ENCODE measurements at regions not wholly inside any gene's neighbourhood (a gene's known extent, or its start where the extent isn't known, plus 50 kb on each side); places are given as distances from the start of the nearest gene placed in this dataset.

DNA sequence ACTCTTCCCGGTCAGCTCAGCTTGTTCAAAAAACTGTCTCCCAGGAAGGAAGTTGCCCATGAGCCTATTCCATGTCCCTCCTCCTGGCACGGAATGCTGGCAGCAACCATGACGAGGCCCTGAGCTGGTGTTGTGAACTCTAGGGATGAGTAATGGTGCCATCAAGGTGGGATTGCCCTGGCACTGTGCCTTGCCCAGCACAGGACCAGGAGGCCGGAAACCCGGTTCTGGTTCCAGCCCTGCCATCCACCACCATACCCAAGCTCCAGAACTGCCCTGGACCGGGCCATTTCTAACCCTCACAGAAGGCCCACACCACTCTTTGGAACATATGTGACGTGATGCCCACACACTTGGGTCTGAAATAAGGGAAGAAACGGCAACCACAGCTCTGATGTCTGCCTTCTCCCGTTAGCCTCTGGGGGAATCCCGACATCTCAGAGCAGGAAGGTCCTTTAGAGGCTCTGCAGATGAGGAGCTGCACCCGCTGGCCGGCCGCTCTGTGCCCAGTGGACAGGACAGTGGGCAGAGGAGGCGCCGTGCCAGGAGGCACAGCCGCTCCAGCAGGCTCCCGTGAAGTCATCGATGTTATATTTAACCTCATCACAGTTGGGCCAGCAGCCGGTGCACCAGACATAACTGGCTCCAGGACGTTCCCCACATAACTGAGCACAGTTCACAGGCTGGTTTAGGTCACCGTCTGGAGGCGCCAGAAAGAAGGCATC is 462.1 kb upstream of the ID2 start:
- DNase-seq (ENCODE audit: low spot score), result no peak

DNA sequence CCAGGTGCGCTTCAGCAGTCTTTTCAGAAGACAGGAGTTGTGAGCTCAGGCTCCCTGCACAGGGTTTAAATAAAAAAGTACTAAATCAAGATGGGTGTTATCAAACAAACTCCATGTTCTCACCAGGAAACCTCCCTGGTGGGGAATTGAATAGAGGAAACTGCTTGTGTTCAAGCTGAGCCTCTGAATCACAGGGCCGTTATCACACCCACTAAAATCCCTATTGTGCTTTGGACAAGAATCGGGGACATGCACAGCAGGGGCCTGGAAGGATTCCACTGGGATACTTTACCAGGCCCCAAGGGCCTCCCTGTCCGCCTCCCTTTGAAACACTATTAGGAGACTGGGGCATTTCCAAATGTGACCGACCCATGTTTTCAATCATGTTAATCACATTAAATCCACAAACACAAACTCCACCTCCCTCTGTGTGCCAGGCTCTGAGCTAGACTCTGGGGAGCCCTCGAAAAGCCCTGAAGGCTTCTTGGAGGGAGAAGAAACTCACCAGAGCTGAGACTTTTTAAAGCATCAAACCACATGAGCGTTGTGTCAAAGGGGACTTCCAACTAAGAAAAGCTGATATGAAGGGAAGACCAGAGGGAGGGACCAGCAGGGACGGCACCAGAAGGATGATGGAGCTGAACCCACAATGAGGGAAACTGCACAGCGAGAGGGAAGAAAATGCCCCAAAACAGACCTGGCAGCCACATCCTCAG is 458.7 kb upstream of the ID2 start:
- DNase-seq (ENCODE audit: low spot score), result no peak

DNA sequence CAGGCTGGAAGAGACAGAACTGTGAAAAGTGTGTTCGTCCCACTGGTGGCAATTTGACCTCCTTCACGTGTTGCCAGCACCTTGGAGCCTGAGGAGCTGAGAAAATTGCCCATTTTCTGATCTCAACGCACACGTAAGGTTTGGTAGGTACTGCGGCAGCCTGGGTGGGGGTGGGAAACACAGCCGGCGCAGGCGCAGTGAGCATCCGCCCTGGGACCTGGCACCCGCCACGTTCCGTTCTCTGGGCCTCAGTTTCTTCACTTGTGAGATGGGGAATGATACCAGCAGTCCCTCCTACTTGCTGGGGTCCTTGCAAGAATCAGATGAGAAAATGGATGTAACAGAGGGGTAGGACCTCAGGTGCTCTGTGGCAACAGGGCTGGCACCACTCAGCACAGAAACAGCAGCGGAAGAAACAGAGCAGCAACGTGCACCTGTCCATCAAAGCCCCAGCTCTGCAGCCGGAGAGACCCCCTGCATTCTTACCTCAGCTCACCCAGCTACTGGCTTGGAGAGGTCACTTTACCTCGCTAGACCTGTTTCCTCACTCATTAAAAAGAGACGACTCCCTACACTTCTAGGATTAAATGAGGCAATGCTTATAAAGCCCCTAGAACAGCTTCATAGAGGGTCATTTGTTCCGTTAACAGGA is 458.0 kb upstream of the ID2 start:
- no peak for DNase-seq (ENCODE audit: low spot score)

DNA sequence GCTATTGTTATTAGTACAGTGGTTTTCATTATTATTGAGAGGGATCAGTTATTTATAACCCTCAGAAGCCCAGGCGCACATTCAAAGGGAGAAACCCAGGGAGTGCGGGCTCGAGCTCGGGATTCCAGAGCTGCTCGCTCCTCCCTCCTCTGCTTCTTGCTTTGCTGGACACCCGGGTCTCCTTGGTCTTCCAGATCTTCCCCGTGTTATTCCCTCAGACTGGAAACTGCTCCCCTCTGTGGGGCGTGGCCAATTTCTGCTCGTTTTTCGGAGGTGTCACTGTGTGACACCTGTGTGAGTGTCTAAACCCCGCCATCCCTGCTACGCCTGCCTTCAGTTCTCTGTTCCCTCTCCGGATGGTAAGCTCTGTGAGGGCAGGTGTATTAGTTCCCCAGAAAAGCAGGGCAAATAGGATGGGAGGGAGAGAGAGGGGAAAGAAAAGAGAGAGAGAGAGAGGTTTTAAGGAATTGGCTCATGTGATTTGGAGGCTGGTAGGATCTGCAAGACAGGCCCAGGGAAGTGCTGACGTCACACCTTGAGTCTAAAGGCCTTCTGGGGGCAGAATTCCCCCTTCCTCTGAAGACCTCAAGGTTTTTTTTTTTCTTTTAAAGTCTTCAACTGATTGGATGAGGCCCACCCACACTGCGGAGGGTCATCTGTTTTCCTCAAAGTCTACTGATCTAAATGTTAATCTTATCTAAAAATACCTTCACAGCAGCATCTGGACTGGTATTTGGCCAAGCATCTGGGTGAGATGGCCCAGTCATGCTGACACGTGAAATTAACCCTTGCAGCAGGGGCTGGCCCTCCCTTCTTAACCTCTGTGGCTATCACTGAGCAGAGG is 457.3 kb upstream of the ID2 start:
- no peak for DNase-seq (ENCODE audit: low spot score)

DNA sequence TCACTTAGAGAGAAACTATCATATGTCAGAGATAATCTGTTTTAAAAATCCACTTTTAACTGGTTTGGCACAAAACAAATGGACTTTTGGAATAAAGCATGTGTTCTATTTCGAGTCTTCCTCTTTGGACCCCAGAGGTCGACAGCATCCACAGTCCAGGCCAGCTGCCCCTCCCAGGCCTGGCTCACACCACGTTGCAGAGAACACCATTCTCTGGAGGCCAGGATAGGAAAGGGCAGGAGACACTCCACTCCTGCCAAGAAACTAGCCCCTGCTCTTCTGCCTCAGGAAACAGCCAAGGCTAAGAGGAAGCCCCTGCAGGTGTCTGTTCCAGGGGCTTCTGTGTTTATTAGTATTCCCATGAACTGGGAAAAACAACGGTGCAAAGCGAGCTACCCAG is 456.6 kb upstream of the ID2 start:
- DNase-seq (ENCODE audit: low spot score), result no peak

DNA sequence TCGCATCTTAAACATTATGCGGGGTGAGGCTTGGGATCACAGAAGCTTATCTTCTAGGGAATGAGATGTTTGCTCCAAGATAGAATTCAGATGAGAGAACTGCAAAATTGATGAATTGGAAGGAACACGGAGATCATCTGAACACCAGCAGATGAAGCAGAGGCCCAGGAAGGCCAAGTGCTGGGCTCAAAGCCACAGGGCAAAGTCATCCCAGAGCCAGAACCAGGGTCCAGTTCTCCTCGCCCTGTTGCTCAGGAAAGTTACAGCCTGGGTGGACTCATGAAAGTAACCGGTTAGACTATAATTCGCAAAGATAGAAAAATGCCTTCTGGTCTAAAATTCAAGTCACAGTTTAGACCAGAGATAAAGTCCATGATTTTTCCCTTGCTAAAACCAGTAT is 456.1 kb upstream of the ID2 start:
- DNase-seq (ENCODE audit: low spot score), result no peak

DNA sequence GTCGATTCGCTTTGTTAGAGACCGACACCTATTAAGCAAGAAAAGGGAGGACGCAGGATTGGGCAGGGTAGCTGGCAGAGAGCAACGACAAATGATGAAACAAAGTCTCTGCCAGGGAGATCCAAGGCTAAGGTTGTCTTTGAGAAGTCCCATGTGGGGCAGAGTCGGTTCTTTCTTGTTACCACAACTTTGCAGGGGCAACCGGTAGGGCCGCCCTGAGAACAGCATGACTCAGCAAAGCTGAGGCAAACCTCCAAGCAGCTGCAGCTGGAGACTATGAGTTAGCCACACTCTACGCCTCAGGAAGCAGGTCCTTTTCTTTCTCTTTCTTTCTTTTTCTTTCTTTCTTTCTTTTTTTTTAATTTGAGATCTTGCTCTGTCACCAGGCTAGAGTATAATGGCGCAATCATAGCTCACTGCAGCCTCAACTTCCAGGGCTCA is 452.3 kb upstream of the ID2 start:
- peak; percentile 6 for DNase-seq (ENCODE audit: low spot score)

DNA sequence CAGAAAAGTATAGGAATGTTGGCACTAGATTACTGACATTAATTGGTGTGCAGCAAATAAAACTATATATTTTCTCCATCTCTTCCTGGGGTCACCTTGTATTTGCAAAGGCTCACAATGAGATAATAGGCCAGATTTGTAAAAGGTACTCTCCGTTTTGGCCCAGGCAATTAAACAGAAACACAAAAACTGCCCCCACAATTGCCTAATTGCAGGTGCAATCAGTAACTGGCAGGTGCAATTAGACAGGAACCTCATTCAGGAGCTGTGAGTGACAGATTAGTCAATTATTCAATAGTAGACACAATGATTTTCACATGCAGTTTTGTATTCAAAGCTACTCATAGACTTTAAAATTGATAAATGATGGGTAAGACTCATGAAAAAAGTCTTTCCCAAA is 451.4 kb upstream of the ID2 start:
- DNase-seq (ENCODE audit: low spot score), result no peak

DNA sequence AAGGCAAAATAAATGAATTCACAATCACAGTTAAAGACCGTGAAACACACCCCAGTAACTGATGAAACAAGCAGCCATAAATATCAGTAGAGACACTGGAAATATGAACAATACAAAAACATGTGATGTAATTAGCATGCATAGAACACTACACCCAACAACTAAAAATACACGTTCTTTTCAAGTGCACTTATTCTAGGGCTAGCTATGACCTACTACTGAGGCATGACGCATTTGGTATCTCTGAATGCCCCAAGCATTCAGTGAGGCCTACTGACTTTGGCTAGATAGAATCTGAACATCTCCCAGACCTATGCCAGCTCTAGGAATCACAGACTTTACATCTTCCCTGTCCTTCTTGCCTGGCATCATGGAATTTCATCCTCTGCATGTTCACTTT is 450.0 kb upstream of the ID2 start:
- DNase-seq (ENCODE audit: low spot score), result no peak

DNA sequence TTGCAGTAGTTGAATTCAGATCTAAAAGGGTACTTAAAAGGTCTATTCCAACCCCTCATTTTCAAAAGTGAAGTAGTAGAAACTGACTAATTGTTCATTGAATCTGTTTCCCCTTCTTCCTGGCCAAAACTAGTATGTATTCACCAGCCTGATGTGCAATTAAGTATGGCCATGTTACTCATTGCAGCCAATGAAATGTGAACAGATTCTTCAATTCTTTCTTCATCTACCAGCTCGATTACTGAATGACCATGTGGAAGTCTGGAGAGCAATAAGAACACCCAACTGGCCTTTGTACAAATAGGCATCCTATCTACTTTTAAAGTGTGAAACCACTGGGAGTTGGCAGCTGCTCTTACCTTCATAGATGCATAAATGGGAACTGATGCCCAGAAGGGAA is 449.0 kb upstream of the ID2 start:
- DNase-seq (ENCODE audit: low spot score), result no peak

DNA sequence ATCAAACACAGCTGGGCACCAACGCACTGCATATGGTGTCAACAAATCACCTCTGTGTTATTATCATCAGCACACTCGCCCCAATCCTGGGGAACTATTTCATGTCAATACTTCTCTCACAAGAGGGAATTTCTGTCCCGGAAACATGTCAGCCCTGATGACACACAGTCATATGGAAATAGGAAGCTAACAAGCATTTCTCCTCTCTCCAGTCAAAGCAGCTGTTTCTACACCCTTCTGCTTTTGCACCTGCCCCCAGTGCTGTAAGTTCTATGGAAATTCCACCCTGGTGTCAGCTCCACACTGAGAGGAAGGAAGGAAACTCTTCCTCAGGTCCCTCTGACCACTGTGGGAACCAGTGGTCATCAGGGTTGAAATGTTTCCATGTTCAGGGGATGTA is 447.6 kb upstream of the ID2 start:
- no peak for DNase-seq (ENCODE audit: low spot score)

DNA sequence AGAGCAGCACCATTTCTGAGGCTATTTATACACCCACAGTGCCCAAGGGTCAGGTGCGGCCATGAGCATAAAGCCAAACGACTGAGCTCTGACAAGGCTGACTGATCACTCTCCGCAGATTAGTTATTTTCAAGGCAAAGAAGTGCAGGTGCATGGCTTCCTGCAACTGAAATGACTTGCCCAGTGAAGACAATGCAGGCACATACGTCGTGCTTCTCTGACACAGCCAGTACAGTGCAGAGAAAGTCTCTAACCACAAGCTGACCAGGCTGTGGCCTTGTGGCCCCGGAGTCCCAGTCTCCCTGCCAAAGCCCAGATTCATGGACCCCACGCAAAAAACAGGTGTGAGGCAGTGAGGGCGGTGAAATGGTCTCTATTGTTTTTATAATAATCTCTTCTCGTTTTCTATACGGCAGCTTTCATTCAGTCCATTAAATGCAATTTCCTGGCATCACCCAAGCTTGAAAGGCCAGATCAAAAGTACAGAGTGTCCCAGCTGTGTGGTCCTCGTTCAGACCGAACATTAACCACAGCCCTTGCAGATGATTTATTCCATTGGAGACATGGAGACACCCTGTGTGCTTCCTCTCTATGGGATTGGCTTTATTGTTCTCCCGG is 447.0 kb upstream of the ID2 start:
- no peak for DNase-seq (ENCODE audit: low spot score)

DNA sequence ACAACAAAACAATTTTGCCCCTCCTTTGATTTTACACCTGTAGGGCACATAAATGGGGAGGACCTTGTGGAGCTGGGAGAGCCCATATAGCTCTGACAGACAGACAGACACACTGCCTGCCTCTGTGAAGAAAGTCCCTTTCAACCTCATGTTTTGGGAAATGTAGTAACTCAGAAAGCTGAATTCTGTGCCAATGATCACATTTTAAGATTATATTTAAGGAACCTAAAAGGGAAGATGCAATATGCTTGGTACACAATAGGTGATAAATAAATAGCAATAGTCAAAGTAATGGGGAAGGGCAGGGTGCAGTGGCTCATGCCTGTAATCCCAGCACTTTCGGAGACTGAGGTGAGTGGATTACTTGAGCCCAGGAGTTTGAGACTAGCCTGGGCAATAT is 446.4 kb upstream of the ID2 start:
- DNase-seq (ENCODE audit: low spot score), result no peak

DNA sequence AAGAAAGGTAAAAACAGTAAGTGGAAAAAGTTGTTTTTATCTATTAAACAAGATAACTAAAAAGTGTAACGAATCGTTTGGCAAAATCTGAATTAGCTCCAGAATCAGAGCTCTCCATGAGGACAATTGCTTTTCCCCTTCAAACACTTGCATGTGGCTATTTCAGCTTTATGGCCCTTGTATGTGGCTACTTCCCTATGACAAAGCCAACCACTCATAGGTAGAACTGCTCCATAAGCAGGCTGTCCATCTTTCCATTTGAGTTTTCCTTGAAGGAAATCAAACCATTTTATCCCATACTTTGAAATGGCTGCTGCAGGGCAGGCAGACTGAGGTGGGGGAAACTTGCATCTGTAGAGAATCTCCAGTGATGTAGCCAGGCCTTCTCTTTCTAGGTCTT is 445.5 kb upstream of the ID2 start:
- DNase-seq (ENCODE audit: low spot score), result no peak

DNA sequence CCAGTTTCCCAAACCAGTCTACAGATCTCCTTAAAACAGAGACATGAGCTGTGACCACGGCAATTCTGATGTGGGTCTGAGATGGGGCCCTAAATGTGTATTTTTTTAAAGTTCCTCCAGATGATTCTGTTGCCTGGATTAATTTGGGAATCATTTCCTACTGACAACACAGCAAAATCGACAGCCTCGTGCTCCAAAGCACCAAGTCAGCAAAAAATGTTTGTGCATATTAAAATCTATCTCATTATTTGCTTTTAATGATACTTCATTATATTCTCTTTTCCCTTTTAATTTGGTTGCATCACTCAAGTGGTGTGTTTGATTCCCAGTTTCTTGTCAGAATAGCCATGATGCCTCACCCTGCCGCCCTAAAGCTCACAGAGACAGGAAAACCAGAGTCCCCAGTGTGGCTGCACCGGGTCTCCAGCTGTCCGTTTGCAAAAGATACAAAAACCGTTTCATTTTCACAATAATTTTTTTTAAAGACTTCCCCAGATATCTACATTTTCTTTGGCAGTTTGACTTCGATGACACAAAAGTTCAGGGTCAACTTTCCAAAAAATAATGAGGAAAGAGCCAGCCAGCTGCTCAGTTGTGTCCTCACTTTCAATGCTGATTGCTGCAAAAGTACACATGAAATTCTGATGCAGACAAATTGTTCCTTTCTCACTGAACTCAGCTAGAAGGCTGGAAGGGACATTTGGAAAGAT is 443.2 kb upstream of the ID2 start:
- no peak for DNase-seq (ENCODE audit: low spot score)

DNA sequence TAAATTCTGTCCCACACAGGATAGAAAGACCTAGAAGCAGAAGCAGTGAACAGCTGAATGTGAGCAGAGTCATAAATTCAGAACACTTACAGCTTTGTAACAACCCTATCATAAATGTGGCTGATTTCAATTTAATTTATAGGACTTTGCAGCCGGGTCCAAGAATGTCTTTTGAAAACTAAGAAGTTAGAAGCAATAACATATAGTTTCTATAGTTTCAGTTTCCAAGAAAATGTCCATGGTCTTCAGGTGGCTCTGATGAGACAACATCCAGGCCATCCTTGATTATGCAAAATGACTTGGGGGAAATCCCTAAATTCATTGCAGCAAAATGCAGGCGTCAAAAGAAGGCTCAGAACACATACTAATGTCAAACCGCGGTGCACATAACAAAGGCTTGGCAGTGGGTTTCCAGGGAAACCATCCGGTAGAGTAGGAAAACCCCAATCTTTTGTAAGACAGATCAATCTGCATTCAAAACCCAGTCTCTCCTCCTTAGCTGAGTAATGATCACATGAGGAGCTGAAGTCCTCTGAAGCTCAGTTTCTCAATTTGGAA is 442.2 kb upstream of the ID2 start:
- no peak for DNase-seq (ENCODE audit: low spot score)

DNA sequence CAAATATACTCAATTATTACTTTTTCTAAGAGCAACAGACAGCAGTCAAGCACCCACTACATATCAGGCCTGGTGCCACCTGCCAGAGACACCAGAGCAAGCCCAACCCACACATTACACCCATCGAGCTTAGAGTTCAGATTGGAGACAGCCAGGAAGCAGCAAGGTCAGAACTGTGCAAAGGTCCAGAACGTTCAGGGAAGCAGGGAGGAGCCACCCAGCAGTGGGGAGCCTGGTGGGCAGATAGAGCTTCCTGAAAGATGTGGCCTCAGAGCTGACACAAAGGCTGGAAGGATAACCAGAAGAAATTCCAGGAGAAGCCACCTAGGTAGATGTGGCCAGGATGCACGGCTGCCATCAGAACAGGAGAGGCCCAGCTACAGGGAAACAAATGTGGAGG is 440.5 kb upstream of the ID2 start:
- no peak for DNase-seq (ENCODE audit: low spot score)

DNA sequence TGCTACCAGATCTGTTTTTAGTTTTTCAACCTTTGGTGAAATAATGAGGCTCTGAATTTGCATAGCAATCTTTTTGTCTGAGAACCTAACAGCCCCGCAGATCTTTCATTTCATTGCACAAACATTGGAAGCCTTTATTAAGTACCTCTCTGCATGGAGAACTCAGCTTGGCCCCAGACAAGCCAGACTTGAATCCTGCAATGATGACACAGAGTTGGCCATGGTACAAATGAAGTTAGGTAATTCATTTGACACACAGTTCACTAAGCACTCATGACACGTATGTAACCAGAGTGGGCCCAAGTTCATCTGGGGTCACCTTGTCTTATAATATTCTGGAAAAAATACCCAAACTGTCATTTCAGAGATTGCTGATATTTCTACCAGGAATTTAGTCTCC is 439.1 kb upstream of the ID2 start:
- DNase-seq (ENCODE audit: low spot score), result no peak

DNA sequence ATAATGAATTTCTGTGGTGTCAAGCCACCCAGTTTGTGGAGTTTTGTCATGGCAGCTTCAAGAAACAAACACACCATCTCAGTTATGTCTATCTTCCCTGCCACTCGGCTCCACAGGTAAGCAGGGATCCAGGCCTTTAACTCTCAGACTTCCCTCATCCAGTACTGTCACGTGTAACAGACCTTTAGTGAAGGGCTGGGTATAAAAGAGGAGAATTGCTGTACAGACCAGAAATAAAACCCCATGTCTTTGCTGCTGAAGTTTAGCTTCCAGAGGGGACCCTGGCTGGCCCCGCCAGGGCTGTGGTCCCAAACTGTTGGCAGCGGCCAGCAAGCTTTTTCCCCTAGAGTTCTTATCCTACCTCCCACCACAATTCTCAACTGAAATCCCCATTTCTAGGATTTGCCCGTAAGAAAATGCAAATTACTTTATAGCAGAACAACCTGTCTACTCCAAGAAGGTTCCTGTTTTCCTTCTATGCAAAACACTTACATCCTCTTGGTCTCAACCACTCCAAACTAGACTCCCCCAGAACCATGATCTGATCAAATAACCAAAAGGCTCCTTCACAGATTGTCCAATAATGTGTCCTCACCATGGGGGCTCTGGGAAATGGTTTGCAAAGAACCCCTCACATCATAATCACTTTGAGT is 438.0 kb upstream of the ID2 start:
- no peak for DNase-seq (ENCODE audit: low spot score)

DNA sequence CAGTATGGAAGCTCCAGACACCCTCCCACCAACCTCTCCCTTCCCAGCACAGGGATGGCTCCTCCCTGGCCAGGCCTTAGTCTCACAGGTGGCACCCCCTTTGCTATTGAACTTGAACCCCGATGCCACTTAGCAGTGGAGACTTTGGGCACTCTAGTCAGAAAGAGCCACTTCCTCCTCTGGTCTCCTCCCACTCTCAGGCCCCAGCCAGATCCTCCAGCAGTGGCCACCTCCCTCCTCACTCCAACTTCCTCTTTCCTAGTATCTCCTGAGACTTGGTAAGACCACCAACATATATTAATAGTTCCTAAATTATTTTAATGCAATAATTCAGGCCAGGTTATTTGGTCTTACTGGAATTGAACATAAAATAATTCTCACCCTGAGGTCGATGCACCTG is 437.2 kb upstream of the ID2 start:
- DNase-seq (ENCODE audit: low spot score), result no peak

Measured in HT-29 (cell line).